ENCODE measurements at regions not wholly inside any gene's neighbourhood (a gene's known extent, or its start where the extent isn't known, plus 50 kb on each side); places are given as distances from the start of the nearest gene placed in this dataset.

DNA sequence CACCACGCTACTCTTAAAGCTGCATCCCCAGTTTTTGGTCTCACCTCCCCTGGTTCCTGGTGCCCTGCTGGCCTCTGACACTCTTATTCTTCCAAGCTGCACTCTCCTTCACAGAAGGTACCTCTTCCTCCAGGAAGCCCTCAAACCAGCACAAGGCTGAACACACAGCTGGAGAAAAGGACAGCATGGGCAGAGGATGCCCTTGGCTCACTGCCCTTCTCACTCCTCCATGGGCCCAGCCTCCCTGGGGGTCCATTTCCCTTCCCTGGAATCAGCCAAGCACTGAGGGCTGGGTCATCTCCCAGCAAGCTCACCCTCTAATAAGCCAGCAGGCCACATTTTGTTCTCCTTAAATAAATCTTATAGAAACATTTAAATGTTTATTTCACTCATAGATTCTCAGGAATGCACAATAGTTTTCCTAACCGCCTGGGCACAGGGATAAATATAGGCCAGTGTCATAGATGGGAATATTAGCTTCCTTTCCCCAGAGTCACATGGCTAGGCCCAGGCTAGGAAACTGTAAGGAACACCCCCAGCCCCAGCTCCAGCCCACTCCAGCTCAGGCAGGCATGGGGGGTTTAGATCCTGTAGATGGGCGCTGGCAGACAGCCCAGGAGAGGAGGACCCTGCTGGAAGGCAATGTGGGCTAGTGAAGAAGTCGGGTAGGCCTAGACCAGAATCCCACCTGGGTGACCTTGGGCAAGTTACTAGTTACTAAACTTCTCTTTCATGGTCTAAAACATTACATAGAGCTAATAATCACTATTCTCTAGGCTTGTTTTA lies 51.5 kb downstream of the IRAG1 start:
- Mint-ChIP-seq H3K4me3 (peak overlapping the region; percentile 44), H3K9me3 (no peaks in the 10 kb centered on the region), H3K27ac (peak overlapping the region; percentile 85), H3K27me3 (no peaks in the 10 kb centered on the region), H3K4me1 (peaks cover 66% of the 10 kb centered on the region), H3K36me3 (no peaks in the 10 kb centered on the region)
- ATAC-seq: peak; percentile 22

DNA sequence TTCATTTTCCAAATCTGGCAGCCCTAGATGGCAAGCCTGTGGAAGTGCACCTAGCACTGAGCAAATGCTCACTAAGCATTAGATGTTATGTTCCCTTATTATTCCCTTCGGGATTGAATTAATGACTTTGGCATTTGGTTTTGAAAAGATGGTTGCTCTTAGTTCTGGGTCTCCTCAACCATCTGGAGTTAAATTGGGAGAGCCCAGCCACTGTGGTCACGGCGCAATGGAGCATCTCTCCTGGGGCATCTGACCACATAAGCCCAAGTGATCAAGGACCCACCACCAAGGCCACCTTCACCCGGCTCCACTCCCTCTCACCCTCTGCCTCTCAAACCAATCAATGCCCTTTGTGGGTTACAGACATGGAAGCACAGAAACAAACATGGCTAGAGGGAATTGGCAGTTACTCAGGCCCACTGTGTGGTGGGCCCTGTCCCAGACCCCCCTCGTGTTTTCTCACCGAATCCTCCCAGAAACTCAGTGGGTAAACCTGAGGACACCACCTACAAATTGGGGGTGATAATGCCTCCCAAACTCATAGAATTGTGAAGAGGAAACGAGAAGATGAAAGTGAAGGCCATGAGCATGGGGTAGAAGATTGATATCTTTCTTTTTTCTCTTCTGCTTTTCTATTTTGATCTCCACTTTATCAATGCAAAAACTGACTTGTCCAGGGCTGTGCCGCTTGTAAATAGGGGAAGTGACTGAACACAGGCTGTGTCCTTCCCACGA lies 52.2 kb downstream of the IRAG1 start:
- peak; percentile 95 for ATAC-seq
- Mint-ChIP-seq H3K9me3 (no peaks in the 10 kb centered on the region), H3K4me1 (peaks cover 65% of the 10 kb centered on the region), H3K36me3 (no peaks in the 10 kb centered on the region), H3K27me3 (no peaks in the 10 kb centered on the region), H3K4me3 (peak overlapping the region; percentile 44), H3K27ac (peak overlapping the region; percentile 85)

GRCh38 chr11:10640308-10640707 lies 53.2 kb downstream of the IRAG1 start:
- no peak for ATAC-seq
- Mint-ChIP-seq H3K4me3 (no peak overlapping the region), H3K9me3 (no peaks in the 10 kb centered on the region), H3K27ac (peak overlapping the region; percentile 85), H3K27me3 (no peaks in the 10 kb centered on the region), H3K4me1 (peaks cover 60% of the 10 kb centered on the region), H3K36me3 (no peaks in the 10 kb centered on the region)

- peaks cover 60% of the 10 kb centered on the region for H3K4me1 Mint-ChIP-seq
- no peaks in the 10 kb centered on the region for H3K27me3 Mint-ChIP-seq
- no peaks in the 10 kb centered on the region for H3K9me3 Mint-ChIP-seq
- no peak for ATAC-seq
- H3K4me3 Mint-ChIP-seq: peak overlapping the region; percentile 2
- peak overlapping the region; percentile 85 for H3K27ac Mint-ChIP-seq
- no peaks in the 10 kb centered on the region for H3K36me3 Mint-ChIP-seq
Measured at GRCh38 chr11:10639350-10639749, 54.2 kb downstream of the IRAG1 start.

GRCh38 chr11:10638316-10638925 lies 55.1 kb downstream of the IRAG1 start:
- no peaks in the 10 kb centered on the region for H3K36me3 Mint-ChIP-seq
- H3K27me3 Mint-ChIP-seq: no peaks in the 10 kb centered on the region
- no peak overlapping the region for H3K27ac Mint-ChIP-seq
- no peak for ATAC-seq
- peaks cover 55% of the 10 kb centered on the region for H3K4me1 Mint-ChIP-seq
- no peak overlapping the region for H3K4me3 Mint-ChIP-seq
- H3K9me3 Mint-ChIP-seq: no peaks in the 10 kb centered on the region

DNA sequence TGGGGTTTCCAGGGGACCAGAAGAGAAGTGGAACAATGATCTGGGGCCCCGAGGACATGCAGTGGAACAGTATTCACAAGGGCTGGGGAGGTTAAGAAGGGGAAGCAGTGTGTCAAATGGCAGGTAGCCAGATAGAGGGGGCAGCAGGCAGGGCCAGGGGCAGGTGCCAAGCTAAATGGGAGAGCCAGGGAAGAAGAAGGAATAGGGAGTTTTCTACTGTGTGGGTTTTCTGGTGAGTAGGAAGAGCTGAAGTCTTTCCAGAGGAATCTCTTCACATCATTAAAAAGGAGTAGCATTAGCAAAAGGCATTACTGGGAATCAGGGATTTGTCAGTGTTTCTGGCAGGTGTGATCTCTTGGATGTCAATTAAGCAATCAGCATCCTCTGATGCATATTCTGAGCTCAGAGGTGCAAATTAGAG lies 55.8 kb downstream of the IRAG1 start:
- Mint-ChIP-seq H3K4me3 (no peak overlapping the region), H3K27ac (peak overlapping the region; percentile 7), H3K27me3 (no peaks in the 10 kb centered on the region), H3K36me3 (no peaks in the 10 kb centered on the region), H3K4me1 (peaks cover 50% of the 10 kb centered on the region), H3K9me3 (no peaks in the 10 kb centered on the region)
- ATAC-seq: no peak

GRCh38 chr11:10634407-10634806 lies 59.1 kb downstream of the IRAG1 start:
- Mint-ChIP-seq H3K27me3 (no peaks in the 10 kb centered on the region), H3K9me3 (no peaks in the 10 kb centered on the region), H3K36me3 (no peaks in the 10 kb centered on the region), H3K4me3 (no peak overlapping the region), H3K27ac (no peak overlapping the region), H3K4me1 (peaks cover 46% of the 10 kb centered on the region)
- no peak for ATAC-seq

DNA sequence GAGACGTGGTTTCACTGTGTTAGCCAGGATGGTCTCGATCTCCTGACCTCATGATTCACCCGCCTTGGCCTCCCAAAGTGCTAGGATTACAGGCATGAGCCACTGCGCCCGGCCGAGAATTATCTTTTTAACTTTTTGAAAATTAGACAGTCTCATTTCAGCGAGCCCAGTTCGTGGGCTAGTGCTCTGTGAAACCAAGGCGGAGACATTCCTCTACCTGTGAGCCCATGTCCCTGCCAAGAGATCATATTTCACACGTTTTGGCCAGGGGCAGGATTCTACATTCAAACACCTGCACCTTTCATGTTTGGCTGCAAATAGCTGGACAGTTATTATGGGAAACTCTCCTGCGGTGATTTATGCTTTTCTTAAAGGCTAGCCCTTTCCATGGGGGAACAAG lies 60.3 kb downstream of the IRAG1 start:
- H3K27ac Mint-ChIP-seq: no peak overlapping the region
- no peaks in the 10 kb centered on the region for H3K36me3 Mint-ChIP-seq
- H3K4me3 Mint-ChIP-seq: no peak overlapping the region
- peaks cover 55% of the 10 kb centered on the region for H3K4me1 Mint-ChIP-seq
- no peaks in the 10 kb centered on the region for H3K9me3 Mint-ChIP-seq
- ATAC-seq: no peak
- H3K27me3 Mint-ChIP-seq: no peaks in the 10 kb centered on the region

- Mint-ChIP-seq H3K36me3 (no peaks in the 10 kb centered on the region), H3K27ac (peak overlapping the region; percentile 13), H3K27me3 (no peaks in the 10 kb centered on the region), H3K9me3 (no peaks in the 10 kb centered on the region), H3K4me1 (peaks cover 53% of the 10 kb centered on the region), H3K4me3 (no peak overlapping the region)
- no peak for ATAC-seq
Measured at GRCh38 chr11:10632483-10632882, 61.1 kb downstream of the IRAG1 start.

DNA sequence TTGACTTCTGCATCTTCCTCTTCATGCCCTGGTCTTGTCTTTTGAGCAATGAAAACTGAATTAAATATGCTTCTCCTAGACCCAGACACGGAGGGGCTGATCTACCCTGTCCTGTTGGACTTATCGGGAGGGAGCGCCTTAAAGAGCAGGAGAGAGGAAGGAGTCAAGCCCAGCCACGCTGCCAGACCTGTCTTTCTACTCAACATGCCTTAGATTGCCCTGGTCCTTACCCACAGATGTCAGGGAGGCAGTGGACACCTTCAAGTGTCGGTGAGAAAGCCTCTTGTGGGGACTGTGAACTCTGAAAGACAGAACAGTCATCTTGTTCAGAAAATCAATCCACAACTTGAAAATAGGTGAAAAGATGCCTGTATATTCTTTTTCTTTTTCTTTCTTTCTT lies 61.8 kb downstream of the IRAG1 start:
- peak overlapping the region; percentile 13 for H3K27ac Mint-ChIP-seq
- H3K9me3 Mint-ChIP-seq: no peaks in the 10 kb centered on the region

GRCh38 chr11:10629411-10630002 lies 61.0 kb upstream of the LYVE1 start:
- Mint-ChIP-seq H3K27me3 (no peaks in the 10 kb centered on the region), H3K4me1 (peaks cover 60% of the 10 kb centered on the region), H3K4me3 (no peak overlapping the region), H3K36me3 (no peaks in the 10 kb centered on the region), H3K9me3 (no peaks in the 10 kb centered on the region), H3K27ac (peak overlapping the region; percentile 93)
- ATAC-seq: no peak

More for the DNA sequence above, 61.8 kb downstream of the IRAG1 start:
- Mint-ChIP-seq H3K4me3 (no peak overlapping the region), H3K27me3 (no peaks in the 10 kb centered on the region), H3K4me1 (peaks cover 48% of the 10 kb centered on the region), H3K36me3 (no peaks in the 10 kb centered on the region)
- ATAC-seq: no peak

DNA sequence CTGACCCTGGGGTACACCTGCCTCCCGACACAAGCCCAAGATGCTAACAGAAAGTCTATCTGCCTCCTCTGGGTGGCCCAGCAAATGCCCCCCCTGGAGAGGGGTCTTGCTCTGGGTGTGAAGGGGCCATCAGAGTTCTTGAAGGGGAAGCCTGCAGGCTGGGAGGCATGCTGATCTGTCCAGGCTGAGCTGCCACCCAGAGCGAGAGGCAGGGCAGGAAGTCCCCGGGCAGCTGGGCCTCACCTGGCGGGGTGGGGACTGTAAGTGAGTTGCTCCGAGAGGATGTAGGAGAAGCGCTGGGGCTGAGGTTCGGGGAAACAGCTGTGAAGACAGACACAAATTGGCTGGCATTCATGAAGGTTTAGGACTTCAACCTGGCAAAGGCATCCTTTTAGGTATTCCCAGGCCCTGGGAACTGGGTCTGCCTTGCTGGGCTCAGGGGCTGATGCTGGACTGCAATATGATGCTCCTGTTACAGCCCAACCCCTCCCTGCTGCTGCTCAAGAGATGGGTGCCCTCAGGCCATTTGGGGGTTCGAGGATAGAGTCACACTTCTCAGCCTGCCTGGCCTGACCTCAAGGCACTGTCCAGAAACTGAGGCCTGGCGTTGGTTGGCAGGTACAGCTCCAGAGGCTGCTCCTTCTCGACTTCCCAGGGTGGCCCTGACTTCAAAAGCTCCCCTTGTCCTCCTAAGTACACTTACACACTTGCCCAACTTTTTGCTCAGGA lies 60.2 kb upstream of the LYVE1 start:
- Mint-ChIP-seq H3K27me3 (no peaks in the 10 kb centered on the region), H3K27ac (peak overlapping the region; percentile 93), H3K9me3 (no peaks in the 10 kb centered on the region), H3K4me3 (no peak overlapping the region), H3K36me3 (no peaks in the 10 kb centered on the region), H3K4me1 (peaks cover 68% of the 10 kb centered on the region)
- peak; percentile 81 for ATAC-seq

- peak overlapping the region; percentile 93 for H3K27ac Mint-ChIP-seq
- ATAC-seq: no peak
- peaks cover 77% of the 10 kb centered on the region for H3K4me1 Mint-ChIP-seq
- H3K36me3 Mint-ChIP-seq: no peaks in the 10 kb centered on the region
- H3K9me3 Mint-ChIP-seq: no peaks in the 10 kb centered on the region
- no peak overlapping the region for H3K4me3 Mint-ChIP-seq
- no peaks in the 10 kb centered on the region for H3K27me3 Mint-ChIP-seq
Measured at GRCh38 chr11:10627816-10628215, 59.4 kb upstream of the LYVE1 start.

DNA sequence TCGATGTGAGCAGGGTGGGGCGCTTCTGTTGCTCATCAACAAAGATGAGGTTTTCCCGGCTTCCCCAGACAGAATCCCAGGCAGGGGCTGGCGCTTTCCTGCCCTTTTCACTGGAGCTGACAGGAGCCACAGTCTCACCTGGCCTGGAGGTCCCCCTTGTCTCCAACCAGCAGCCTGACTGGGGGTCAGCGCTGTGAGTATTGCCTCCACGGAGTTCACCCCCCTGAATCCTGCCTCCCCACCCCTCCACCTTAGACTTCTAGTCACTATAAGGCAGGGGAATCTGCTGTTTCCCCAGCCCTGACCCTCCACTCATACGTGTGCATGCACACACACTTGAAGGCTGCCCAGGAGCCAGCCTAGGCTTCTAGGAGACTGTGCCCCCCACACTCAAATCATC lies 58.8 kb upstream of the LYVE1 start:
- no peaks in the 10 kb centered on the region for H3K36me3 Mint-ChIP-seq
- H3K27me3 Mint-ChIP-seq: no peaks in the 10 kb centered on the region
- ATAC-seq: no peak
- no peak overlapping the region for H3K4me3 Mint-ChIP-seq
- no peaks in the 10 kb centered on the region for H3K9me3 Mint-ChIP-seq
- H3K4me1 Mint-ChIP-seq: peaks cover 74% of the 10 kb centered on the region
- H3K27ac Mint-ChIP-seq: peak overlapping the region; percentile 93

GRCh38 chr11:10625982-10626311 lies 57.5 kb upstream of the LYVE1 start:
- Mint-ChIP-seq H3K4me1 (peaks cover 73% of the 10 kb centered on the region), H3K36me3 (no peaks in the 10 kb centered on the region), H3K27me3 (no peaks in the 10 kb centered on the region), H3K9me3 (no peaks in the 10 kb centered on the region), H3K4me3 (no peak overlapping the region), H3K27ac (peak overlapping the region; percentile 93)
- ATAC-seq: no peak
